ENCODE measurements at regions not wholly inside any gene's neighbourhood (a gene's known extent, or its start where the extent isn't known, plus 50 kb on each side); places are given as distances from the start of the nearest gene placed in this dataset.

DNA sequence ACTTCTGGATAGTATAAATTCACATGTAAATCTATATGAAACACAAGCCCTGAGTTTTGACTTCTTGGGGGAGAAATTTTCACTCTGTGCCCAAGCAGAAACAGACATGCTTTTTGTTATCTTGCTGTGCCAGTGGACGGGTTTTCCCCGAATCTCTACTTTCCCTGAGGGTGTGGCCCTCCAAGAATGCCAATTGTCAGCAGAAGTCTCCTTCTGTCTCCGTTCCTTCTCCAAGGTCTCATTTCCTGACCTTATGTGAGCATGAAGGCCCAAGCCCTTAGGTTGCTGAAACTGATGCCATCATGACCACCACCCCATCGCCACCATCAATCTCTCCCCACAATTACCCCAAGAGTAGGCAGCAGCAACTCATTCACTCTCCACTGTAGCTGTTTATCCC, 253.8 kb downstream of the XXYLT1 start:
- Histone ChIP-seq H3K27me3 (no peaks in the 10 kb centered on the region), H3K9ac (no peak overlapping the region), H4K20me1 (ENCODE audit: low read depth) (no peaks in the 10 kb centered on the region), H2AFZ (replicated peaks) (no peak overlapping the region), H3K36me3 (no peaks in the 10 kb centered on the region), H3K4me2 (no peak overlapping the region), H3K4me1 (no peaks in the 10 kb centered on the region), H3K79me2 (ENCODE audit: low read depth) (no peaks in the 10 kb centered on the region), H3F3A (ENCODE audit: low read depth) (no peaks in the 10 kb centered on the region), H3K4me3 (no peak overlapping the region), H3K27ac (no peak overlapping the region), H3K9me3 (ENCODE audit: low read depth) (no peaks in the 10 kb centered on the region)
- H3K27ac Mint-ChIP-seq = no peak overlapping the region
- peaks cover 12% of the 10 kb centered on the region for H3K27me3 Mint-ChIP-seq (ENCODE audit: insufficient read depth, low read depth)
- TF ChIP-seq EZH2 (IDR thresholded peaks at IDR 0.05) = no peak
- TF ChIP-seq, protein P1, sequence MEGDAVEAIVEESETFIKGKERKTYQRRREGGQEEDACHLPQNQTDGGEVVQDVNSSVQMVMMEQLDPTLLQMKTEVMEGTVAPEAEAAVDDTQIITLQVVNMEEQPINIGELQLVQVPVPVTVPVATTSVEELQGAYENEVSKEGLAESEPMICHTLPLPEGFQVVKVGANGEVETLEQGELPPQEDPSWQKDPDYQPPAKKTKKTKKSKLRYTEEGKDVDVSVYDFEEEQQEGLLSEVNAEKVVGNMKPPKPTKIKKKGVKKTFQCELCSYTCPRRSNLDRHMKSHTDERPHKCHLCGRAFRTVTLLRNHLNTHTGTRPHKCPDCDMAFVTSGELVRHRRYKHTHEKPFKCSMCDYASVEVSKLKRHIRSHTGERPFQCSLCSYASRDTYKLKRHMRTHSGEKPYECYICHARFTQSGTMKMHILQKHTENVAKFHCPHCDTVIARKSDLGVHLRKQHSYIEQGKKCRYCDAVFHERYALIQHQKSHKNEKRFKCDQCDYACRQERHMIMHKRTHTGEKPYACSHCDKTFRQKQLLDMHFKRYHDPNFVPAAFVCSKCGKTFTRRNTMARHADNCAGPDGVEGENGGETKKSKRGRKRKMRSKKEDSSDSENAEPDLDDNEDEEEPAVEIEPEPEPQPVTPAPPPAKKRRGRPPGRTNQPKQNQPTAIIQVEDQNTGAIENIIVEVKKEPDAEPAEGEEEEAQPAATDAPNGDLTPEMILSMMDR (IDR thresholded peaks at IDR 0.05) = no peak
- TF ChIP-seq EZH2phosphoT487 (IDR thresholded peaks at IDR 0.05) = no peak
- H3K4me3 Mint-ChIP-seq = no peak overlapping the region
- H3K36me3 Mint-ChIP-seq = no peaks in the 10 kb centered on the region
- peaks cover 4% of the 10 kb centered on the region for H3K9me3 Mint-ChIP-seq
- DNase-seq (ENCODE audit: low spot score) = no peak
- no peaks in the 10 kb centered on the region for H3K4me1 Mint-ChIP-seq
